IgD-negative memory B cell (primary cell): ENCODE measurements at regions not wholly inside any gene's neighbourhood (a gene's known extent, or its start where the extent isn't known, plus 50 kb on each side); places are given as distances from the start of the nearest gene placed in this dataset.

Experiments used
- H3K27ac Mint-ChIP-seq, 3 donors: one replicate each; pipeline ENCODE4 v1.8.0; 2020 to 2022; ENCODE audit warnings: mild to moderate bottlenecking in 3 of 3, mixed read lengths in 3 of 3, moderate library complexity in 1 of 3
- H3K27me3 Mint-ChIP-seq: one replicate; pipeline ENCODE4 v1.8.0; 2021; ENCODE audit warnings: mixed read lengths
- H3K36me3 Mint-ChIP-seq: one replicate; pipeline ENCODE4 v1.8.0; 2020; ENCODE audit warnings: mild to moderate bottlenecking, mixed read lengths
- H3K4me1 Mint-ChIP-seq, 3 donors: one replicate each; pipeline ENCODE4 v1.8.0; 2020 to 2022; ENCODE audit warnings: mixed read lengths in 3 of 3, mild to moderate bottlenecking in 1 of 3
- H3K4me3 Mint-ChIP-seq, 4 donors: one replicate each; pipeline ENCODE4 v1.8.0; 2020 to 2022; ENCODE audit warnings: mild to moderate bottlenecking in 4 of 4, mixed read lengths in 4 of 4, moderate library complexity in 3 of 4
- H3K9me3 Mint-ChIP-seq, 3 donors: one replicate each; pipeline ENCODE4 v1.8.0; 2020 to 2021; ENCODE audit warnings: mixed read lengths in 3 of 3, mild to moderate bottlenecking in 1 of 3

DNA sequence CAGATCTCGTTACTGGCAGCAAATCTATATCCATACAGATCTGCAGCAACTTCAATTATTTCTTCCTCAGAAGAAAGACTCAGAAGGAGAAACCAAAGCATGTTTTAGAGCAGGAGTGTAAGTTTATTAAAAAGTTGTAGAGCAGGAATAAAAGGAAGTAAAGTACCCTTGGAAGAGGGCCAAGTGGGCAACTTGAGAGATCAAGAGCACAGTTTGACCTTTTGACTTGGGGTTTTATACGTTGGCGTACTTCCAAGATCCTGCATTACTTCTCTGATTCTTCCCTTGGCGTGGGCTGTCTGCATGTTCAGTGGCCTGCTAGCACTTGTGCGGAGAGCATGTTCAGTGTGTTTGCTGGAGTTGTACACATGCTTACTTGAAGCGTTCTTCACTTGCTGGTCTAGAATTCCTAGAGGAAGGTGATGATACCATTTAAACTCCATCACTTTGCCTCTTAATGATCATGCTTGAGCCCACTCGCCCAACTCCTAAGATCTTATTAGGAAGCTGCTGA is 1114.7 kb upstream of the PABPC4L start:
- Mint-ChIP-seq H3K9me3 (peaks cover 3 to 9% (median 4%) of the 10 kb centered on the region in 3 donors), H3K27ac (no peak overlapping the region), H3K4me1 (no peaks in the 10 kb centered on the region), H3K4me3 (no peak overlapping the region), H3K36me3 (no peaks in the 10 kb centered on the region), H3K27me3 (no peaks in the 10 kb centered on the region)

DNA sequence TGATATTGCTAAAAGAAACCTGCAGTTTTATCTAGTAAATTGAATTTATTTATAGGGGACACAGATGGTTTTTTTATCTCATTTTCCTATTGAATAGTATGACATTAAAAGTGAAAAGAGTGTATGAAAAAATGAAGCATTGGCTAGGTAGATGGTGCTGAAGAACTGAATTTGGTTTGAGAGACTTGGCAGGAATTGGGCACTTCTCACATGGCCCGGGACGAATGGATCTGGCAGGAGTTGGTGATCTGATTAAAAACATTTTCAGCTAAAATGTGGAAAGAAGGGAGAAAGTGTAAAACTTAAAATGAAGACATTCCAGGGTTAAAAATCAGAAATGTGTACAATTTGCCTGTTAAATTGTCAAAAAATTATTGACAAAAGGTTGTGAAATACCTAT is 1088.5 kb upstream of the PABPC4L start:
- Mint-ChIP-seq H3K9me3 (peaks cover 4 to 7% (median 4%) of the 10 kb centered on the region in 3 donors), H3K36me3 (no peaks in the 10 kb centered on the region), H3K4me3 (no peak overlapping the region), H3K27ac (no peak overlapping the region), H3K4me1 (no peaks in the 10 kb centered on the region), H3K27me3 (no peaks in the 10 kb centered on the region)

DNA sequence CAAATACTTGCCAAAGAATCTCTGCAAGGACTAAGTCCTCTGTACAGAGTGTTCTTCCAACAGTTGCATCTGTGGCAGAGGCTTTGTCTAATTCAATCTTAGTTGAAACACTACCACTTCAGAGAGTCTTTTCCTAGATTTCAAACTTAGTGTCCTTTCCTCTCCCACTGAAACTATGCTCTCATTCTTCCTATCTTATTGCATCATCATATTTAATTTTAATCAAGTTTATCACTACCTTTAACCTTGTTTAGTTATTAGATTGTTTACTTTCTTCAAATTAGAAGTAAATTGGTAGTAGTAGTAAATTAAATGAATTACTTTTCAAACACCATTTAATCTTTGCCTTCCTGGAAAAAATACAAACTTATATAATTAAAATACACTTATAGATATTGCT is 1082.3 kb upstream of the PABPC4L start:
- peaks cover 3 to 5% (median 5%) of the 10 kb centered on the region in 3 donors for H3K9me3 Mint-ChIP-seq
- H3K27me3 Mint-ChIP-seq: no peaks in the 10 kb centered on the region
- no peak overlapping the region for H3K27ac Mint-ChIP-seq
- H3K4me1 Mint-ChIP-seq: no peaks in the 10 kb centered on the region
- H3K4me3 Mint-ChIP-seq: no peak overlapping the region
- no peaks in the 10 kb centered on the region for H3K36me3 Mint-ChIP-seq

DNA sequence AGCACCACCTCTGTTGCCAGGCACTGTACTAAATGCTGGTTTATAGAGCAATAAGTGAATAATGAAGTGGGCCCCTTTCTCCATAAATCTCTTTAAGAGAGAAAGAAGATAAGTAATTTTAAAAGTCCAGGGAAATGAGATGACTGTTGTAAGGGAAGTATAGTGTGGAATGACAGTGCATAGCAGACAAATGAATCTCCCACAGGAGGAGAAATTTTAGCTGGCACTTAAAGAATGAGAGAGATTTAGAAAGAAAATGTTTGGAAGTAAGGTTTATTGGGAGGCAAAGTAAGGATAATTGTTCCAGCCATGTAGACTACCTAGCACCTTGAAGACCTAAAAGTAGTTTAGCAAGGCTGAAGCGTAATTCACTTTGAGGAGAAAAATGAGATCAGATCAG is 1081.1 kb upstream of the PABPC4L start:
- Mint-ChIP-seq H3K4me1 (no peaks in the 10 kb centered on the region), H3K4me3 (no peak overlapping the region), H3K27ac (no peak overlapping the region), H3K27me3 (no peaks in the 10 kb centered on the region), H3K9me3 (peaks cover 3 to 12% (median 5%) of the 10 kb centered on the region in 3 donors), H3K36me3 (no peaks in the 10 kb centered on the region)

DNA sequence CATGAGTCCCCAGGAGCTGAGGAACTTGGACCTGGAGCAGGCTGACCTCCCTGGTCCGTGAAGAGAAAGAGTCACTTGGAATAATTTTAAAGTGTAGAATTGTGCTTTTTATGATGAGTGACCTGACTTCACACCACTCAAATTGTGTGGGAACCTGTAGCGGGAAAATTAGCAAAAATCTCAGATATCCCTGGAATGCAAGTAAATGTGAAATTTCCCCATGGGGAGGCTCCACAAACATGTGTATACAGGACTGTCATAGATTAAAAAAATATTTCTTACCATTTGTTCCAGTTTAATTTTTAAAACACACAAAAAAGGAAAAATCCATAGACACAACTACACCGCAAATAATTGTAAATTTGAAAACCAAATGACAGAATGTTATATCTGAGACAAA is 1079.6 kb upstream of the PABPC4L start:
- peaks cover 3 to 10% (median 9%) of the 10 kb centered on the region in 3 donors for H3K9me3 Mint-ChIP-seq
- no peaks in the 10 kb centered on the region for H3K4me1 Mint-ChIP-seq
- H3K36me3 Mint-ChIP-seq: no peaks in the 10 kb centered on the region
- no peak overlapping the region for H3K4me3 Mint-ChIP-seq
- no peak overlapping the region for H3K27ac Mint-ChIP-seq
- H3K27me3 Mint-ChIP-seq: no peaks in the 10 kb centered on the region

DNA sequence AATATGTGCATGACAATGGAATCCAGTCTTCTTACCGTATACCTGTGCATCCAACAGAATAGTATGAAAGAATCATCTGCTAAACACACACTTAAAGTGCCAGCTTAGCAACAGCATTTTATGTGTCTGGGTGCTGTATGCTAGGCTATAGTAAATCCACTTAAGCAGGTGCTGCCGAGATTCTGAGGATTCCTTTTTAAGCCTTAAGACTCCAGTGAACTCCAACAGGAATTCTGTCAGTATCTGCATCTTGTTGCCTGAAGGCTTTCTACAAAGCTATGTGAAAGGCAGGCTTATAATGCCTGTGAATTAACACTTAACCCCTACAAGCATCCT is 1076.4 kb upstream of the PABPC4L start:
- Mint-ChIP-seq H3K27ac (no peak overlapping the region), H3K27me3 (no peaks in the 10 kb centered on the region), H3K9me3 (peaks cover 3 to 8% (median 4%) of the 10 kb centered on the region in 3 donors), H3K4me3 (no peak overlapping the region), H3K4me1 (peaks cover 0 to 1% (median 0%) of the 10 kb centered on the region in 3 donors), H3K36me3 (no peaks in the 10 kb centered on the region)

DNA sequence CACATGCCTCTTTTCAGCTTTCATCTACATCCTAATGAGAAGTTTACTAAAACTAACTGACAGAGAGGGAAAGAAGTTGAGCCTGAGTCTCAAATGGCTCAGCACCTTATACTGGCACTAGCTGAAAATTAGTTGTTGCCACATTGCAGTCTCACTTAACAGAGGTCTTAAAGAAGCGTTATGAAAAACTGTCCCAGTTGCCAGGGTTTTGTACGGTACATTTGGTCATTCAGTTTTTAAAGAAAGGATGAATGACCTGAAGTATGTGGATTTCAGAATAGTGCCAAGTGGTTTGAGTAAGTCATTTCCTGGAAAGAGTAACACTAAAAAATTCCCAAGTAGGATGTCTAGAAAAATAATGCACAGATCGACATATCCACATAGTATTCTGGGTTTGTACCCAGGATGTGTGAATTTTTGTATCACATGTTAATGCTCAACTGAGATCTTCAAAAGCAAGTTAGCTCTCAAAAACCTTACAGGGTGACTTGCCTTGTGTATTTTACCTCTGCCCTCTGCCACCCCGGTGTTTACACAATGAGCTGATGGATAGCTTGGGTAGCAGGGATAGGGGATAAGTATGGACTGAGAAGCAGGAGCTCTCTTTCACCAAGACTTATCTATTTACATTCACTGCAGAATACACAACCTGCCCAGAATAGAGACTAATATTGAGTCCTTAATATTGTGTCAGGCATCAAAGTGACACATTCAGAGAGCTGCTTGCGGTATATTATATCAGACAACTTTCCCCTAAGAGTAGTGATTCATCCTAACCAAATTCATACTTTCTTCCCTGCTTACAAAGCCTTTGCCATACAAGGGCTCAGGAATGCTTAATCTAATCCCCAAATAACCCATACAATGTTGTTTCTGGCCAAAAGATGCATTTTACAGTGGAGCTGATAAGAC is 1075.7 kb upstream of the PABPC4L start:
- Mint-ChIP-seq H3K27me3 (no peaks in the 10 kb centered on the region), H3K9me3 (peaks cover 3 to 7% (median 4%) of the 10 kb centered on the region in 3 donors), H3K27ac (no peak overlapping the region), H3K4me3 (no peak overlapping the region), H3K4me1 (peaks cover 0 to 1% (median 0%) of the 10 kb centered on the region in 3 donors), H3K36me3 (no peaks in the 10 kb centered on the region)

DNA sequence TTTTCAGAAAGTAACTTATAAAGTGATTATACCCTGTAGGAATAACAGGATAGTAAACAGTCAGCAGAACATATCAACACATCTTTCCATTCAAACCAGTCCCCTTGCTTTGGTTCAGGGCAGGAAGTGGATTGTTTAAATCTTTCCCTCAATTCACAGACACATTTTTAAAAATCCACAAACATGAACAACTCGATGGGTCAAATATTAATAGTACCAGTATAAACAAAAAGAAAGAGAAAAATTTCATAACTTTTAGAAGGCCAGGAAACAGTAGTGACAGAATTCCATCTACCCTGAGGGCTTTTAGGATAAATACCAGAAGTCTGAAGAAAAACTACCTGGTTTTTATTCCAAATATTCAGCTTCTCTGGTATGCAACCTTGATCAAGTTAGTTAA is 1072.8 kb upstream of the PABPC4L start:
- H3K4me3 Mint-ChIP-seq: no peak overlapping the region
- peaks cover 0 to 1% (median 0%) of the 10 kb centered on the region in 3 donors for H3K4me1 Mint-ChIP-seq
- H3K27ac Mint-ChIP-seq: no peak overlapping the region
- H3K27me3 Mint-ChIP-seq: no peaks in the 10 kb centered on the region
- no peaks in the 10 kb centered on the region for H3K36me3 Mint-ChIP-seq
- H3K9me3 Mint-ChIP-seq: peaks cover 3 to 7% (median 4%) of the 10 kb centered on the region in 3 donors

DNA sequence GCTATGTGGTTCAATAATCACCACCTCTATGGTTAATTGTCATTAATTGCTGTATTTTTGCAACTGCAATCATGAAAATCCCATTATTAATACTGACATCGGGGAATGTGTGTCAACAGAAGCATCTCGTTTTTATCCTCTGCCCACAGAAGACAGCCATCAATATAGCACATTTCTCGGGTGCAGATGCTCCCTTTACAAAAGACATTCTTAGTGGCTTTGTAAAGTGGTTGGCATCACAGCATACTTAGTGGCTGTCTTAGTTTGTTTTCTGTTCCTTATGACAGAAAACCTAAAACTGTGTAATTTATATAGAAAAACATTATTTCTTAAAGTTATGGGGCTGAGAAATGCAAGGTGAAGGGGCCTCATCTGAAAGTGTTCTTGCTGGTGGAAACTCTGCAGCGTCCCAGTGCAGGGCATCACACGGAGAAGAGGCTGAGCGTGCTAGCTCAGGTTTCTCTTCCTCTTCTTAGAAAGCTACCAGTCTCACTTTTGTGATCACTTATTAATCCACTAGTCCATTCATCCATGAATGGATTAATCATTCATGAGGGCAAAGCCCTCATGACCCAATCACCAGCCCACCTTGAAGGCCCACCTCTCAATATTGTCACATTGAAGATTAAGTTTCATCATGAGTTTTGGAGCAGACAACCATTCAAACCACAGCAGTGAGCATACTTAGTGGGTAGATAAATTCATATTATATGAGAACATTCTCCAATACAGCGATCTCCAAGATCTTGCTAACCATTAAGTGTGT is 1067.7 kb upstream of the PABPC4L start:
- Mint-ChIP-seq H3K9me3 (peaks cover 0 to 7% (median 2%) of the 10 kb centered on the region in 3 donors), H3K4me1 (no peaks in the 10 kb centered on the region), H3K27me3 (no peaks in the 10 kb centered on the region), H3K36me3 (peaks cover 2% of the 10 kb centered on the region), H3K27ac (no peak overlapping the region), H3K4me3 (no peak overlapping the region)

DNA sequence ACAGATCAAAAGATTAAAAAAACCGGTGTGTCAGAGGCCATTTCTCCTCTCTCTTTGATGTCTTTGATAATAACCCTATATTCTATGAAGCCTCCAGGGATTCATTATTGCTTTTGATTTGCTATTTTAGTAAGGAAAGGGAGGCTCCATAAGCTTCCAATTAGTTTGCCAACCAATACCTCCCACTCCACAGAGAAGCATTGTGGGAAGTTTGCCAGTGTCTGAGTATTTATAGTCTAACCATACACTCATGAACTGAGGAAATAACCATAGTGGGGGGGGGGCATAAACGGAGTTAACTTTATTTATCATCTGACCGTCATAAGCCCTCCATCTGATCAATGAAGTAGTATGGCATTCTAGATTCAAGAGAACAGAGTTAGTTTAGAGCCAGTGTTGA is 1066.8 kb upstream of the PABPC4L start:
- no peak overlapping the region for H3K27ac Mint-ChIP-seq
- no peaks in the 10 kb centered on the region for H3K4me1 Mint-ChIP-seq
- no peaks in the 10 kb centered on the region for H3K27me3 Mint-ChIP-seq
- no peak overlapping the region for H3K4me3 Mint-ChIP-seq
- peaks cover 2% of the 10 kb centered on the region for H3K36me3 Mint-ChIP-seq
- H3K9me3 Mint-ChIP-seq: peaks cover 0 to 7% (median 2%) of the 10 kb centered on the region in 3 donors

DNA sequence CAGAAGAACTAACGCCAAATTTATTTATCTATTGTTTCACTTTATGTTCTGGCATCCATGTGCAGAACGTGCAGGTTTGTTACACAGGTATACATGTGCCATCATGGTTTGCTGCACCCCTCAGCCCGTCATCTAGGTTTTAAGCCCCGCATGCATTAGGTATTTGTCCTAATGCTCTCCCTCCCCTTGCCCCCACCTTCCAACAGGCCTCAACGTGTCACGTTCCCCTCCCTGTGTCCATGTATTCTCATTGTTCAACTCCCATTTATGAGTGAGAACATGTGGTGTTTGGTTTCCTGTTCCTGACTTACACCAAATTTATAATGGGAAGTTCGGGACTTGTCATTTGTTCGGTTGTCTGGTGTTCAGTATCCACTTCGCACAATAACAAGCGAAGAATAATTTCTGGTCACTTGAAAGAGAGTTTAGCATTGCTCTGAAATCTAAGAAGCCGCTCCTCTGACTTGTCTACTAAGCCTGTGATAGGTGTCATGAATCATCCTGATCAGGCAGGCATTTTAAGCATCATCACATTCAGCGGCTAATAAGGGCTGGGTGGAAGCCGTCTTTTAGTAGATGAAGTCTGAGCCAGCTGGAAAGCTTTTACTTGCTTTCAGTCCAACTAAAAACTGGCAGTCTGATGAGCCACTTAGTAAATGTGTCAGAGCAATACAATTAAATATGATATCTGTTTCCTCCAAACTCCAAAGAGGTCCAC is 1065.7 kb upstream of the PABPC4L start:
- Mint-ChIP-seq H3K27me3 (no peaks in the 10 kb centered on the region), H3K9me3 (peaks cover 0 to 7% (median 2%) of the 10 kb centered on the region in 3 donors), H3K36me3 (peaks cover 2% of the 10 kb centered on the region), H3K4me1 (no peaks in the 10 kb centered on the region), H3K27ac (no peak overlapping the region), H3K4me3 (no peak overlapping the region)

DNA sequence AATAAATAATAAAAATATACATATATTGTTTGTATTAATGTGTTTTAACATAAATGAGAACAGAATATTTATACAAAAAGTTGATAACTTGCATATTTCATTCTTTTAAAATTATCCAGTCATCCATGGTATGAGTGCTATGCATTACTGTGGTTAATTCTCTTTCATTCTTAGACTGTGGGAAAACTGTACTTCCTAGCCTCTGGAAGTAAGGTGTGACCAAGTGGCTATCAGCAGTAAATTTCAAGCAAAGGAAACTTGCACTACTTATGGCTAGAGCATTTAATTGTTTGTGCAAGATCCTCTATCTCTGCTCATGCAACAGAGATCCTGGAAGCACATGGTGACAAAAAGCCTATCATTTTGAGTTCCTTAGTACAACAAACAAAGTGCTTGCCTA is 1054.5 kb upstream of the PABPC4L start:
- H3K4me3 Mint-ChIP-seq: no peak overlapping the region
- peaks cover 0 to 6% (median 2%) of the 10 kb centered on the region in 3 donors for H3K9me3 Mint-ChIP-seq
- no peak overlapping the region for H3K27ac Mint-ChIP-seq
- no peaks in the 10 kb centered on the region for H3K27me3 Mint-ChIP-seq
- H3K4me1 Mint-ChIP-seq: no peaks in the 10 kb centered on the region
- no peaks in the 10 kb centered on the region for H3K36me3 Mint-ChIP-seq

DNA sequence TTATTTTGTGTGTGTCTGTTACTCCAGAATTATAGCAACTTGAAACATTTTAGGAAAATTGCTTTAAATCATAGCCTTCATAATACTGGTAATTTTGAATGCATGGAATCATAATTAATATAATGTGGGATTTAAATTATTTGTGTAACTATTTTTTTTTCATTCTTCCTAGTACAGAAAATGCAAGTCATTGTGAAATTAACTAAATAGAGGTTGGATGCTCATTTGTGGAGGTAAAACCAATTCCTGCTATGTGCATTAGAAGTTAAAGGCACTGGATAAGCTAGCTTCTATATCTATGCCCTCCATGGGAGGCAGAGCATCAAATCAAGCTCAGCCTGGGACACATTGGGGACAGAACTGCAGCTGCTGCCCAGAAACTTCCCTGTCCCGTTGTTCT is 1048.5 kb upstream of the PABPC4L start:
- Mint-ChIP-seq H3K27me3 (no peaks in the 10 kb centered on the region), H3K4me1 (no peaks in the 10 kb centered on the region), H3K9me3 (no peaks in the 10 kb centered on the region), H3K36me3 (no peaks in the 10 kb centered on the region), H3K4me3 (no peak overlapping the region), H3K27ac (no peak overlapping the region)

DNA sequence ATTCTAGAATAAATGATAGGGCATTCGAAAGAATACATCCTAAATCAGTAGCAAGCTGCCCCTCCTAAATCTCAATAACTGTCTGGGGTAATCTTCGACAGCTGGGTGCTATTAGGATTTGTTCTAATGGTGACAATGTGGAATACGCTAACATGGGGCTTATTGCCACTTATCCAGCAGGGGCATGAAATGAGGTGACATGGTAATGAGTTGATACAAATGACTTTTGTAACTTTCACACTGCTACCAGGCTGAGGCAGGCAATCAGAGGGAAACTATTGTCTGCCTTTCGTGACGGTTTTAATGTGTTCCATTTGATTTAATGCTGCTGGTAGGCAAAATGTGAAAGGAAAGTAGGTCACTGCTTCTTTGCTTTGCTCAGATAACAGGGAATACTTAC is 1047.4 kb upstream of the PABPC4L start:
- Mint-ChIP-seq H3K4me1 (no peaks in the 10 kb centered on the region), H3K27me3 (no peaks in the 10 kb centered on the region), H3K9me3 (no peaks in the 10 kb centered on the region), H3K36me3 (no peaks in the 10 kb centered on the region), H3K4me3 (no peak overlapping the region), H3K27ac (no peak overlapping the region)

DNA sequence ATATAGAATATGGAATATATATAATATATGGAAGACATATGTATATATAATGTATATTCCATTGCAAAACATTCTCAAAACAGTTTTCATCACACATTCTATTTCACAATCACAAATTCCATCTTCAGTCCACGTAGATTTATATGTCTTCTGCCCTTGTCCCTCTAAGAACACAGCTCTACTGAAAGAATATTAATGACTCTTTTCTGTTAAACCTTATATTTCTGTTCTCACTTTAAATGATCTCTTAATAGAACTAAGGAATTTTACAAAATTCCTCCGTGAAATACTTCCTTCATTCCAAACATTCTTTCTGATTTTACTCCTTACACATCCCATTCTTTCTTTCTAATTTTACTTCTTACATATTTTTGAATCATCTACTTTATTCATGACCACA is 1043.1 kb upstream of the PABPC4L start:
- Mint-ChIP-seq H3K4me1 (no peaks in the 10 kb centered on the region), H3K4me3 (no peak overlapping the region), H3K27me3 (no peaks in the 10 kb centered on the region), H3K36me3 (peaks cover 2% of the 10 kb centered on the region), H3K9me3 (peaks cover 1 to 4% (median 2%) of the 10 kb centered on the region in 3 donors), H3K27ac (no peak overlapping the region)
